Sigmoid colon (tissue), 4 donors: ENCODE measurements at regions not wholly inside any gene's neighbourhood (a gene's known extent, or its start where the extent isn't known, plus 50 kb on each side); places are given as distances from the start of the nearest gene placed in this dataset.

Experiments
- EP300 ChIP-seq, 4 donors: sonication (generic); formaldehyde crosslinking; IDR thresholded peaks; one replicate each; pipeline ENCODE4 v1.6.1; 2017; ENCODE audit warnings: antibody characterized with exemption in 4 of 4
- POLR2A ChIP-seq, 2 donors: fragments of 450-650 bp; IDR thresholded peaks; one replicate each; pipeline ENCODE4 v1.6.1; 2016; ENCODE audit warnings: antibody characterized with exemption in 2 of 2, mild to moderate bottlenecking in 2 of 2, moderate library complexity in 2 of 2
- POLR2AphosphoS5 ChIP-seq, 4 donors: sonication (generic); formaldehyde crosslinking; IDR thresholded peaks; one replicate each; pipeline ENCODE4 v1.6.1; 2017; ENCODE audit warnings: antibody characterized with exemption in 4 of 4
- TF ChIP-seq, protein P1 (sequence below), 4 experiments: fragments of 450-650 bp in 3 of 4; fragments of 200-600 bp in 1 of 4; IDR thresholded peaks; one replicate each; pipeline ENCODE4 v1.5.1; 2016 to 2019; ENCODE audit warnings: antibody characterized with exemption in 4 of 4, mild to moderate bottlenecking in 3 of 4, moderate library complexity in 2 of 4

DNA sequence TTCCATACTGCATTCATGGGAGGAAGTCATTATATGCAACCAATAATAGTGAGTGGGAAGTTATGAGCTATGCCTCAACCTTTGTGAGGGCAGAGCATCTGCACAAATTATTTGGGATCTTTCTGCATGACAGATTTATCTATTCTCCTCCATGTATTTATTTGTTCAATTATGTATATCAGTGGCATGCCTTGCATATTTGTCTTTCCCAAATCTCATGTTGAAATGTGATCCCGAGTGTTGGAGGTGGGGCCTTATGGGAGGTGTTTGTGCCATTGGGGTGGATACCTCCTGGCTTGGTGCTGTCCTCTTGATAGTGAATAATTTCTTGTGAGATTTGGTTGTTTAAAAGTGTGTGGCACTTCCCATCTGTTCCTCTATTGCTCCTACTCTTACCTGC lies 1246.0 kb upstream of the CITED2 start:
- TF ChIP-seq, protein P1, sequence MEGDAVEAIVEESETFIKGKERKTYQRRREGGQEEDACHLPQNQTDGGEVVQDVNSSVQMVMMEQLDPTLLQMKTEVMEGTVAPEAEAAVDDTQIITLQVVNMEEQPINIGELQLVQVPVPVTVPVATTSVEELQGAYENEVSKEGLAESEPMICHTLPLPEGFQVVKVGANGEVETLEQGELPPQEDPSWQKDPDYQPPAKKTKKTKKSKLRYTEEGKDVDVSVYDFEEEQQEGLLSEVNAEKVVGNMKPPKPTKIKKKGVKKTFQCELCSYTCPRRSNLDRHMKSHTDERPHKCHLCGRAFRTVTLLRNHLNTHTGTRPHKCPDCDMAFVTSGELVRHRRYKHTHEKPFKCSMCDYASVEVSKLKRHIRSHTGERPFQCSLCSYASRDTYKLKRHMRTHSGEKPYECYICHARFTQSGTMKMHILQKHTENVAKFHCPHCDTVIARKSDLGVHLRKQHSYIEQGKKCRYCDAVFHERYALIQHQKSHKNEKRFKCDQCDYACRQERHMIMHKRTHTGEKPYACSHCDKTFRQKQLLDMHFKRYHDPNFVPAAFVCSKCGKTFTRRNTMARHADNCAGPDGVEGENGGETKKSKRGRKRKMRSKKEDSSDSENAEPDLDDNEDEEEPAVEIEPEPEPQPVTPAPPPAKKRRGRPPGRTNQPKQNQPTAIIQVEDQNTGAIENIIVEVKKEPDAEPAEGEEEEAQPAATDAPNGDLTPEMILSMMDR (IDR thresholded peaks at IDR 0.05) = no peak
- TF ChIP-seq POLR2A (IDR thresholded peaks at IDR 0.05) = no peak
- no peak for TF ChIP-seq EP300 (IDR thresholded peaks at IDR 0.05)
- no peak for TF ChIP-seq POLR2AphosphoS5 (IDR thresholded peaks at IDR 0.05)
